ENCODE measurements at regions not wholly inside any gene's neighbourhood (a gene's known extent, or its start where the extent isn't known, plus 50 kb on each side); places are given as distances from the start of the nearest gene placed in this dataset.
"Not testable (repeated sequence)": the region's sequence is repeated elsewhere in the genome, so short reads cannot be mapped to it uniquely, and the experiment has no call there.

- no peak for DNase-seq
Observed at GRCh38 chr19:31825134-31826094, 476.2 kb upstream of the TSHZ3 start.

- DNase-seq = no peak
Observed at GRCh38 chr19:31826325-31826724, 477.1 kb upstream of the TSHZ3 start.

- no peak for DNase-seq
Observed at GRCh38 chr19:31831421-31832175, 482.4 kb upstream of the TSHZ3 start.

GRCh38 chr19:31832176-31832548 is 482.9 kb upstream of the TSHZ3 start:
- DNase-seq = no peak

- no peak for DNase-seq
Observed at GRCh38 chr19:31834070-31834469, 484.8 kb upstream of the TSHZ3 start.

- peak; percentile 84 for DNase-seq
Observed at GRCh38 chr19:31838163-31838815, 489.1 kb upstream of the TSHZ3 start.

- no peak for DNase-seq
Observed at GRCh38 chr19:31840371-31840770, 491.1 kb upstream of the TSHZ3 start.

- no peak for DNase-seq
Observed at GRCh38 chr19:31841755-31842154, 492.5 kb upstream of the TSHZ3 start.

- no peak for DNase-seq
Observed at GRCh38 chr19:31863122-31863521, 482.3 kb upstream of the ZNF507 start.

- no peak for DNase-seq
Observed at GRCh38 chr19:31874313-31874712, 471.1 kb upstream of the ZNF507 start.

- no peak for DNase-seq
Observed at GRCh38 chr19:31875591-31875990, 469.8 kb upstream of the ZNF507 start.

- DNase-seq = no peak
Observed at GRCh38 chr19:31880283-31880682, 465.1 kb upstream of the ZNF507 start.

- no peak for DNase-seq
Observed at GRCh38 chr19:31881988-31882387, 463.4 kb upstream of the ZNF507 start.

- no peak for DNase-seq
Observed at GRCh38 chr19:31882709-31883108, 462.7 kb upstream of the ZNF507 start.

- DNase-seq = no peak
Observed at GRCh38 chr19:31883296-31883990, 462.0 kb upstream of the ZNF507 start.

- no peak for DNase-seq
Observed at GRCh38 chr19:31885280-31885853, 460.0 kb upstream of the ZNF507 start.

GRCh38 chr19:31890230-31890629 is 455.2 kb upstream of the ZNF507 start:
- DNase-seq = no peak

GRCh38 chr19:31892060-31892459 is 453.4 kb upstream of the ZNF507 start:
- no peak for DNase-seq

GRCh38 chr19:31893491-31893890 is 451.9 kb upstream of the ZNF507 start:
- DNase-seq = not testable (repeated sequence)

- DNase-seq = no peak
Observed at GRCh38 chr19:31894451-31894850, 451.0 kb upstream of the ZNF507 start.

- no peak for DNase-seq
Observed at GRCh38 chr19:31897292-31897691, 448.1 kb upstream of the ZNF507 start.

GRCh38 chr19:31900991-31901390 is 444.4 kb upstream of the ZNF507 start:
- no peak for DNase-seq

GRCh38 chr19:31902821-31903220 is 442.6 kb upstream of the ZNF507 start:
- DNase-seq = no peak
